Adipocyte (in vitro differentiated cells): ENCODE measurements at regions not wholly inside any gene's neighbourhood (a gene's known extent, or its start where the extent isn't known, plus 50 kb on each side); places are given as distances from the start of the nearest gene placed in this dataset.

Source experiments
- DNase-seq: peaks from one replicate; pipeline ENCODE4 v3.0.0-alpha.2; 2015; ENCODE audit warnings: low read depth
- H3K27me3 ChIP-seq: replicated peaks from 2 replicates; pipeline ENCODE4 v1.7.0; 2013; ENCODE audit warnings: mild to moderate bottlenecking, low read length, moderate library complexity; ENCODE audit not compliant: control insufficient read depth, insufficient read depth
- H3K36me3 ChIP-seq: 2 replicates; pipeline ENCODE4 v1.7.0; 2013; ENCODE audit warnings: low read length, mild to moderate bottlenecking, moderate library complexity; ENCODE audit not compliant: control insufficient read depth, insufficient read depth, severe bottlenecking
- H3K4me1 ChIP-seq: 2 replicates; pipeline ENCODE4 v1.7.0; 2013; ENCODE audit warnings: mild to moderate bottlenecking, low read length, moderate library complexity; ENCODE audit not compliant: control insufficient read depth, insufficient read depth
- H3K4me3 ChIP-seq: 2 replicates; pipeline ENCODE4 v1.7.0; 2013; ENCODE audit warnings: mild to moderate bottlenecking, low read length, moderate library complexity
- H3K9ac ChIP-seq: 2 replicates; pipeline ENCODE4 v1.7.0; 2013; ENCODE audit warnings: mild to moderate bottlenecking, low read length, moderate library complexity
- H3K9me3 ChIP-seq: 2 replicates; pipeline ENCODE4 v1.7.0; 2013; ENCODE audit warnings: mild to moderate bottlenecking, low read length, moderate library complexity; ENCODE audit not compliant: control insufficient read depth

DNA sequence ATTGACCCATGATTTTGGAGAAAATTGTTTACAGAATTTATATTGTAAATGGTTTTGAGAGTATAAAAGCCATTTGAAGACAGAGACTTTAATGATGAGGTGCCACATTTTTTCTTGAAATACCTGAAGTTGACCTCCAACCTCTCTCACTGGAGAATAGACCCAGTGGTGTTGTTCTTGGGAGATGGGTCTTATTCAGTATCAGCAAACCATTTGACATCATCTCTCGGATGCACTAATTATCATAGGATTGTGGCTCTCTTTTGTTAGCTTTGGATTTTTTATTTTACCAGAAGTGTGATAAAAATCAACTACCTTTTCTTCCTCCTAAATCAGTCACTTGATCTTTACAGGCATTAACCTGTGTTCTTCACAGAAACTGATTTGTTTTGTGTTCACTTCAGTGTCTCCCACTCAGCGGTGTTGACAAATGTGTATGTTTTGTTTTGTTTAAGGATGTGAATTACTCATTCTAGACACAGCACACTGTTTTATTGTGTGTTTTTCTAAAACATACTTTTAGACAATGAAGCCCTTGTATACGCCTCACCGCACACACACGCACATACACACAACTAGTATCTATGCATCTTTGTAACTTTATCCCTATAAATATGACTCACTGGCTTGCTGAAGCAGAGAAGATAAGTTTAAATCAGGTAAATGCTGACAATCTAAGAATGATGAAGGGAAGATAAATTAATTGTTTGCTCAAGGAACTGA lies 455.6 kb downstream of the INHBA start:
- no peak for DNase-seq
- no peak overlapping the region for H3K9ac ChIP-seq
- H3K4me3 ChIP-seq: no peak overlapping the region

GRCh38 chr7:41245916-41246315 lies 457.0 kb downstream of the INHBA start:
- Histone ChIP-seq H3K4me1 (no peaks in the 10 kb centered on the region), H3K9ac (no peak overlapping the region), H3K36me3 (no peaks in the 10 kb centered on the region), H3K4me3 (no peak overlapping the region), H3K9me3 (no peaks in the 10 kb centered on the region), H3K27me3 (no peaks in the 10 kb centered on the region)
- DNase-seq: no peak

More for the DNA sequence above, 455.6 kb downstream of the INHBA start:
- H3K27me3 ChIP-seq: no peaks in the 10 kb centered on the region
- no peaks in the 10 kb centered on the region for H3K36me3 ChIP-seq
- no peaks in the 10 kb centered on the region for H3K4me1 ChIP-seq
- H3K9me3 ChIP-seq: no peaks in the 10 kb centered on the region

- DNase-seq: no peak
- Histone ChIP-seq H3K4me3 (no peak overlapping the region), H3K9me3 (no peaks in the 10 kb centered on the region), H3K4me1 (peaks cover 1% of the 10 kb centered on the region), H3K9ac (no peak overlapping the region), H3K27me3 (no peaks in the 10 kb centered on the region), H3K36me3 (no peaks in the 10 kb centered on the region)
These were observed 458.6 kb downstream of the INHBA start for GRCh38 chr7:41244246-41244645.

DNA sequence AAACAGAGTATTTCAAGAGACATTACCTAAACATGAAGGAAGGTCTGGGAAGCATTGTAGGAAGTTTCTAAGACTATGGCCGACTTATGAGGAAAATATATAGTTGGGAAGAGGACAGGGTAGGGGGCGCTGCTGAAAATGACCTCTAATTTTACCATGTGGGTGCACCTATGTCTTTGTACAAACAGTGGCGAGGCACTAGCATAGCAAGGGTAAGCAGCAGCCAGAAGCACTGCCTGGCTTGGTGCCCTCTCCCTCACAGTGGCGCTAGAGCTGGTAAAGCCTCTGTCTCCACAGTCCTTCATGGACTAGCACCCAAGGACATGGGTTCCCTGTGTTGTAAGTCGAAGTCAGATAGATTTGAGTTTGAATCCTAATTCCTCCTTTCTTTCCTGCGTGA lies 461.2 kb downstream of the INHBA start:
- H3K4me1 ChIP-seq: peaks cover 10% of the 10 kb centered on the region
- no peak overlapping the region for H3K4me3 ChIP-seq
- H3K9me3 ChIP-seq: no peaks in the 10 kb centered on the region
- no peak overlapping the region for H3K9ac ChIP-seq
- DNase-seq: no peak
- no peaks in the 10 kb centered on the region for H3K36me3 ChIP-seq
- H3K27me3 ChIP-seq: no peaks in the 10 kb centered on the region

- Histone ChIP-seq H3K4me3 (no peak overlapping the region), H3K4me1 (peaks cover 17% of the 10 kb centered on the region), H3K9ac (no peak overlapping the region), H3K9me3 (no peaks in the 10 kb centered on the region), H3K27me3 (no peaks in the 10 kb centered on the region), H3K36me3 (no peaks in the 10 kb centered on the region)
- DNase-seq: no peak
These were observed 463.3 kb downstream of the INHBA start for GRCh38 chr7:41239596-41239995.

- Histone ChIP-seq H3K4me1 (peaks cover 24% of the 10 kb centered on the region), H3K9me3 (no peaks in the 10 kb centered on the region), H3K36me3 (no peaks in the 10 kb centered on the region), H3K9ac (no peak overlapping the region), H3K27me3 (no peaks in the 10 kb centered on the region), H3K4me3 (no peak overlapping the region)
- DNase-seq: no peak
These were observed 464.0 kb downstream of the INHBA start for GRCh38 chr7:41238851-41239331.

DNA sequence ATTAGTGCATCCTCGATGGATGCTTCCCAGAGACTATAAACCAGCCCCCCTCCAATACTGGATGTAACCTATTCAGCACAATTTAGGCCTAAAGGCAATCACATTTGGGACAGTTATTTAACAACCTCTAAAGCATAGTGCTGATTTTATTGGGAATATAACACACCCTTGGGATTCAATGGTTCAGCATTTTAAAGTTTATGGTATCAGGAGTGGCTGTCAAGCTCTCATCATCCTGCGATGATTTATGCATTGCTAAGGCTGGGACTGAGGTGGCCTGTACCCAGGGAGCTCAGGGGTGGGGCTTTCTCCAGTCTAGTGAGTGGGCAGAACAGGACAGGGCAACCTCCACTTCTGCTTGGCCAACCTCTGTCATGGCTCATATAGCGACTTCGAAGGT lies 464.9 kb downstream of the INHBA start:
- Histone ChIP-seq H3K4me1 (peaks cover 29% of the 10 kb centered on the region), H3K36me3 (no peaks in the 10 kb centered on the region), H3K4me3 (no peak overlapping the region), H3K9ac (no peak overlapping the region), H3K27me3 (no peaks in the 10 kb centered on the region), H3K9me3 (no peaks in the 10 kb centered on the region)
- no peak for DNase-seq

DNA sequence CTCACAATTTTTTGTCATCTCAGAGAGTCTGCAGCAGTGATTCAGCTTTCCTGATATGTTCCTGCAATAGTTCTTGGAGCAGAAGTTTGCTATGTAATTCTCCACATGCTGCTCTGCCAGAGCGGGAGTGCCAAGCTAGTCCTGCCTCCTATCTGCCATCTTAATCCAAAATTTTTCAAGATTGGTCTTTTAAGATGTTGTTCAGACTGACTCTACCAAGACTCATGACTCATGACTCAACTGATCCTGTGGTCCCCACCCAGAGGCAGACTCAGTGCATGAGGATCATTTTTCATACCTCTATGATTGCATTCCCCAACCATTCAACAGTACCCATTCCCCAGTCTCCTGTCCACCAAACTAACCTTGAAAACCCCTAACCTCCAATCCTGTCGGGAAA lies 470.8 kb downstream of the INHBA start:
- Histone ChIP-seq H3K4me1 (peaks cover 18% of the 10 kb centered on the region), H3K9me3 (peaks cover 11% of the 10 kb centered on the region), H3K4me3 (no peak overlapping the region), H3K9ac (no peak overlapping the region), H3K36me3 (no peaks in the 10 kb centered on the region), H3K27me3 (no peaks in the 10 kb centered on the region)
- DNase-seq: no peak

DNA sequence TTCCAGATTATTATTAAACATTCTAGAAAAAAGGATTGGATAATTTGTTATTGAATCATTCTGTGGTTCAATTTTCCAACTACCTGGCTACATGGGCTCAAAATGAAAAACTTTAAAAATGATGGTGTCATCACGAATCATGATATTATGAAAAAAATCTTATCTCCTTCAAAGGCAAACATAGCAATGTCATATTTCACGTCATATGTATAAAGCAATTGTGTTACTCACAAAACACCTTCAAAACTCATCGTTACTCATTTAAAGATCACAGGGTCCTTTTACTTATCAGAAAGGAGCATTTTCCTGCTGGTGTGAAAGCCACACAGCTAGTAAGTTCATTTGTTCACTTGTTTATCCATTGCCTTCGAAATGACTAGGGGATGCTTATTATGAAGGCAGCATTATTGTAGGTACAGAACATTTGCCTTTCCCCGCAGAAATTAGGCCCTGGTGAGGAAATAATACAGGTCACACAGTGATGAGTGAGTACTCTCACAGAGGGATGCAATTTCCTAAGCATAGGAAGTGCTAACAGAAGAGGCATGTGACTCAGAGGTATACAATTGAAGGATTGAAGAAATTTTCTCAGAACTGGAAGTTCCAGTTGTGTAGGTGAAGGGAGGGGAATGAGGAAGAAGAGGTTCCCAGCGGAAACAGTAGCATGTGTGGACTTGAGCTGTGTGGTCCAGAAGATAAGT lies 478.7 kb downstream of the INHBA start:
- H3K4me3 ChIP-seq: no peak overlapping the region
- no peaks in the 10 kb centered on the region for H3K4me1 ChIP-seq
- H3K9me3 ChIP-seq: peaks cover 2% of the 10 kb centered on the region
- H3K36me3 ChIP-seq: no peaks in the 10 kb centered on the region
- no peaks in the 10 kb centered on the region for H3K27me3 ChIP-seq
- no peak overlapping the region for H3K9ac ChIP-seq
- DNase-seq: peak; percentile 10

GRCh38 chr7:41222746-41223145 lies 480.1 kb downstream of the INHBA start:
- DNase-seq: peak; percentile 59
- H3K36me3 ChIP-seq: no peaks in the 10 kb centered on the region
- no peaks in the 10 kb centered on the region for H3K4me1 ChIP-seq
- H3K9ac ChIP-seq: no peak overlapping the region
- H3K27me3 ChIP-seq: no peaks in the 10 kb centered on the region
- H3K9me3 ChIP-seq: no peaks in the 10 kb centered on the region
- H3K4me3 ChIP-seq: no peak overlapping the region

DNA sequence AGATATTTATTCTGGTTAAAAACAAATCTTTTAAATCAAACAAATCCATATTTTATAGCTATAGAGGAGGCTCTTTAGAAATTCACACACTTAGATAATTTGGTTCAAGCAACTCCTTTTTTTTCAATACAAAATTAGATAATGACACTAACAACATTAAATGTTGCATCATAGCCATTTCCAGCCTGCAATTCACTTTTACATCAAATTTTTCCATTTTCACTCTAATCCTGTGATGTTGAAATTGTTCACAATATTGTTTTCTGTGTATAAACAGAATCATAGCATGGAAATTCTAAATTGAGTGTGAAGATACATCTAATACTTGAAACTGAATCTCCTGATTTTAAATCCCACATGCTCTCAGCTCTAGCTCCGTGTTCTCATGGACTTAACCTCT lies 482.6 kb downstream of the INHBA start:
- peak; percentile 69 for DNase-seq
- H3K27me3 ChIP-seq: no peaks in the 10 kb centered on the region
- H3K9ac ChIP-seq: no peak overlapping the region
- no peaks in the 10 kb centered on the region for H3K9me3 ChIP-seq
- no peaks in the 10 kb centered on the region for H3K36me3 ChIP-seq
- no peaks in the 10 kb centered on the region for H3K4me1 ChIP-seq
- no peak overlapping the region for H3K4me3 ChIP-seq
